HCT116 (cell line): ENCODE measurements at regions not wholly inside any gene's neighbourhood (a gene's known extent, or its start where the extent isn't known, plus 50 kb on each side); places are given as distances from the start of the nearest gene placed in this dataset.

ENCODE experiments used
- ATAC-seq: fragments of 200-7000 bp; cut with Tn5 transposase; 2 replicates; pipeline ENCODE4 v1.9.1; 2020; ENCODE audit warnings: mild to moderate bottlenecking, moderate library complexity
- BruUV-seq: library from RNA; stranded (reverse); fragments of 400-500 nt; replicated peaks from 2 replicates; lab custom pipeline; 2021; lab: Mats Ljungman, UMichigan
- CTCF ChIA-PET: fragments of 300-600 bp; sonication (Branson Sonifier 250); formaldehyde crosslinking; loops from one replicate; lab custom pipeline; 2021; ENCODE audit warnings: antibody characterized with exemption; lab: Charles Lee
- POLR2A ChIA-PET: fragments of 300-600, 350-600 bp; sonication (Branson Sonifier 250); formaldehyde crosslinking; loops from one replicate; lab custom pipeline; 2021; ENCODE audit warnings: antibody characterized with exemption; lab: Charles Lee
- RAD21 ChIA-PET, 2 experiments: fragments of 300-600 bp; sonication (Branson Sonifier 250); formaldehyde crosslinking; loops; one replicate each; lab custom pipeline; 2023; ENCODE audit warnings: low total read pairs in 2 of 2; ENCODE audit not compliant: uncharacterized antibody in 2 of 2, unreplicated experiment in 2 of 2, low non-redundant PET in 1 of 2; lab: Charles Lee
- DNase-seq: peaks from one replicate; pipeline ENCODE4 v3.0.0-alpha.2; 2010; ENCODE audit warnings: low read depth, low spot score
- H2AFZ ChIP-seq: fragments of 200-600 bp; shearing (Covaris generic), sonication (generic); 2 replicates; pipeline ENCODE4 v1.6.1; 2017; ENCODE audit warnings: low read depth, mixed run types, mixed read lengths, antibody characterized with exemption, low read length; ENCODE audit not compliant: poor library complexity, severe bottlenecking
- H3K27ac ChIP-seq: 2 replicates; pipeline ENCODE4 v1.5.1; 2012; ENCODE audit warnings: low read depth, low read length
- H3K27me3 ChIP-seq: fragments of 200-600 bp; sonication (generic); 2 replicates; pipeline ENCODE4 v1.6.1; 2016; ENCODE audit warnings: mixed run types, low read length, mixed read lengths; ENCODE audit not compliant: insufficient read depth
- H3K36me3 ChIP-seq, 2 experiments: fragments of 200-500 bp in 1 of 2; fragments of 200-600 bp in 1 of 2; sonication (Bioruptor generic) in 1 of 2; sonication (generic) in 1 of 2; 2 replicates each; pipeline versions ENCODE4 v1.5.1 to v1.6.1; 2014 to 2016; ENCODE audit warnings: low read length in 2 of 2, inconsistent platforms in 1 of 2, mixed read lengths in 1 of 2, mixed run types in 1 of 2; ENCODE audit not compliant: insufficient read depth in 2 of 2, control insufficient read depth in 1 of 2
- H3K4me1 ChIP-seq, 2 experiments: fragments of 200-600 bp in 1 of 2; sonication (generic) in 1 of 2; 2 replicates each; pipeline versions ENCODE4 v1.5.1 to v1.6.1; 2012 to 2017; ENCODE audit warnings: low read length in 2 of 2, inconsistent platforms in 1 of 2, mild to moderate bottlenecking in 1 of 2, mixed read lengths in 1 of 2, mixed run types in 1 of 2, moderate library complexity in 1 of 2; ENCODE audit not compliant: insufficient read depth in 2 of 2, control insufficient read depth in 1 of 2
- H3K4me2 ChIP-seq: fragments of 200-600 bp; sonication (generic); 2 replicates; pipeline ENCODE4 v1.6.1; 2017; ENCODE audit warnings: mixed run types, low read length, mixed read lengths
- H3K4me3 ChIP-seq, 2 experiments: fragments of 200-600 bp in 1 of 2; sonication (generic) in 1 of 2; replicated peaks in 1 of 2; 2 replicates each; pipeline ENCODE4 v1.5.1; 2011 to 2016; ENCODE audit warnings: low read length in 2 of 2, control low read depth in 1 of 2, low read depth in 1 of 2, mild to moderate bottlenecking in 1 of 2, mixed read lengths in 1 of 2, mixed run types in 1 of 2
- H3K79me2 ChIP-seq: fragments of 200-600 bp; sonication (generic); 2 replicates; pipeline ENCODE4 v1.6.1; 2017; ENCODE audit warnings: mild to moderate bottlenecking, mixed run types, low read length, moderate library complexity, mixed read lengths; ENCODE audit not compliant: insufficient read depth
- H3K9ac ChIP-seq: fragments of 200-600 bp; sonication (generic); 2 replicates; pipeline ENCODE4 v1.6.1; 2016; ENCODE audit warnings: low read length, mixed read lengths
- H3K9me2 ChIP-seq: fragments of 200-600 bp; sonication (generic), shearing (Covaris generic); 2 replicates; pipeline ENCODE4 v1.6.1; 2017; ENCODE audit warnings: mixed run types, mild to moderate bottlenecking, moderate library complexity; ENCODE audit not compliant: insufficient read depth
- H3K9me3 ChIP-seq, 2 experiments: fragments of 200-500 bp in 1 of 2; fragments of 200-600 bp in 1 of 2; sonication (Bioruptor generic) in 1 of 2; sonication (generic) in 1 of 2; 2 replicates each; pipeline ENCODE4 v1.6.1; 2014 to 2017; ENCODE audit warnings: low read length in 2 of 2, mixed read lengths in 2 of 2, inconsistent platforms in 1 of 2, low read depth in 1 of 2, mild to moderate bottlenecking in 1 of 2, mixed run types in 1 of 2, moderate library complexity in 1 of 2; ENCODE audit not compliant: control insufficient read depth in 1 of 2, insufficient read depth in 1 of 2
- H4K20me1 ChIP-seq: fragments of 200-600 bp; sonication (generic), shearing (Covaris generic); 2 replicates; pipeline ENCODE4 v1.6.1; 2017; ENCODE audit warnings: mixed run types, mild to moderate bottlenecking, moderate library complexity; ENCODE audit not compliant: insufficient read depth
- CBX3 ChIP-seq: IDR thresholded peaks from 2 replicates; pipeline ENCODE4 v1.6.1; 2012; ENCODE audit warnings: low read depth
- CEBPB ChIP-seq: IDR thresholded peaks from 2 replicates; pipeline ENCODE4 v1.6.1; 2012; ENCODE audit warnings: low read depth
- EGR1 ChIP-seq: IDR thresholded peaks from 2 replicates; pipeline ENCODE4 v1.6.1; 2012; ENCODE audit warnings: low read depth
- EZH2 ChIP-seq: fragments of 200-600 bp; sonication (generic); IDR thresholded peaks from 2 replicates; pipeline ENCODE4 v1.6.1; 2017; ENCODE audit warnings: antibody characterized with exemption, mixed run types
- JUND ChIP-seq: IDR thresholded peaks from 2 replicates; pipeline ENCODE4 v1.6.1; 2012
- POLR2A ChIP-seq: IDR thresholded peaks from 2 replicates; pipeline ENCODE4 v1.7.0; 2011; ENCODE audit warnings: borderline replicate concordance; ENCODE audit not compliant: insufficient read depth, insufficient read length; ENCODE audit errors: extremely low read depth
- POLR2AphosphoS5 ChIP-seq: IDR thresholded peaks from 2 replicates; pipeline ENCODE4 v1.6.1; 2011; ENCODE audit warnings: mild to moderate bottlenecking, low read depth, low read length, moderate library complexity
- SIN3A ChIP-seq: IDR thresholded peaks from 2 replicates; pipeline ENCODE4 v1.6.1; 2012; ENCODE audit warnings: low read depth
- SP1 ChIP-seq: IDR thresholded peaks from 2 replicates; pipeline ENCODE4 v1.6.1; 2012; ENCODE audit warnings: low read depth
- TCF7L2 ChIP-seq: IDR thresholded peaks from 2 replicates; pipeline ENCODE4 v1.7.0; 2011; ENCODE audit warnings: borderline replicate concordance, inconsistent platforms; ENCODE audit not compliant: insufficient read depth, insufficient read length; ENCODE audit errors: extremely low read depth
- ZFX ChIP-seq: fragments of 450-650 bp; IDR thresholded peaks from 2 replicates; pipeline ENCODE4 v1.6.1; 2017
- ZNF274 ChIP-seq: fragments of 200-500 bp; sonication (Bioruptor generic); IDR thresholded peaks from 2 replicates; pipeline ENCODE4 v1.6.1; 2014; ENCODE audit warnings: mild to moderate bottlenecking, low read depth, low read length, inconsistent platforms
- intact Hi-C: fragments of 100-400 bp; cut with micrococcal nuclease; formaldehyde crosslinking; loops from 2 replicates; pipeline ENCODE4 v1.10.0; 2022
- TF ChIP-seq, protein P1 (sequence below): IDR thresholded peaks from 2 replicates; pipeline ENCODE4 v1.6.1; 2011; ENCODE audit warnings: mild to moderate bottlenecking, low read length, moderate library complexity; ENCODE audit not compliant: insufficient replicate concordance; ENCODE audit errors: extremely low read depth

DNA sequence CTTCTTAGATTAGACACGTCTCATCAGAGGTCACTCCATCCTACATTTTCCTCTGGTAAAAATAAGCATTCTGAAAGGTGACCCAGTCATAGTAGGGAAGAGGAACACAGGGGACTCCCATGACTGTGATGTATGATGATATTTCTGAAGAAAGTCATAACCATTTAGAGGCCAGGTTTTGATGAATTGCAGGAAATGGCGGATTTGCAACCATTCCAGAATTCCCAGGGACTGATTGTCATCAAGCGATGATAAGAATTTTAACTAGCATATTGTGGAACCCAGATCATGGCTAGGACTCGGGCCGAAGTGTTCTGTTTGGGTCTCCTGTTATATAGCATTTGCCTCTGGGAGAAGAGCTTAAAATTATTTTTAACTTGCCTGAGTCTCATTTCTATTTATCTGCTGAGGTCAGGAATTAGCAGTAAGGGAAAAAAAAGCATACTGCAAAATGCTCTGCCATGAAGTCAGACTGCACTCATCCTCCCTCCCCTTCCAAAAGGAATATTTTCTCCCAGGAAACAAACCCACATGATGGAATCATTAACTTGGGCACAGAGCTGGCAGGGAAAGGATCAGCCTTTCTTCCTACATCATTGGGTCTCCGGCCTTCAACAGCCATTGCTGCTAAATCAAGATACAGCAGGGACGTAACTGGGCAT is 286.7 kb downstream of the HLX start:
- intact Hi-C loops: no loop called here

More for the DNA sequence above, 286.7 kb downstream of the HLX start:
- DNase-seq (no peak), ATAC-seq (no peak)
- H3K9me3 ChIP-seq: no peaks in the 10 kb centered on the region
- H3K4me2 ChIP-seq: no peak overlapping the region
- BruUV-seq: no TSS peak
- H3K4me1 ChIP-seq: no peaks in the 10 kb centered on the region
- RAD21 ChIA-PET: no interaction called here
- no peaks in the 10 kb centered on the region for H3K36me3 ChIP-seq
- no peak overlapping the region for H3K4me3 ChIP-seq
- CTCF ChIA-PET: no interaction called here
- no peaks in the 10 kb centered on the region for H3K79me2 ChIP-seq
- no peak overlapping the region for H3K9ac ChIP-seq
- no peaks in the 10 kb centered on the region for H3K27me3 ChIP-seq
- no peaks in the 10 kb centered on the region for H3K9me2 ChIP-seq
- TF ChIP-seq EZH2: no peak
- no peak for TF ChIP-seq ZFX
- no peak for TF ChIP-seq SP1
- TF ChIP-seq, protein P1, sequence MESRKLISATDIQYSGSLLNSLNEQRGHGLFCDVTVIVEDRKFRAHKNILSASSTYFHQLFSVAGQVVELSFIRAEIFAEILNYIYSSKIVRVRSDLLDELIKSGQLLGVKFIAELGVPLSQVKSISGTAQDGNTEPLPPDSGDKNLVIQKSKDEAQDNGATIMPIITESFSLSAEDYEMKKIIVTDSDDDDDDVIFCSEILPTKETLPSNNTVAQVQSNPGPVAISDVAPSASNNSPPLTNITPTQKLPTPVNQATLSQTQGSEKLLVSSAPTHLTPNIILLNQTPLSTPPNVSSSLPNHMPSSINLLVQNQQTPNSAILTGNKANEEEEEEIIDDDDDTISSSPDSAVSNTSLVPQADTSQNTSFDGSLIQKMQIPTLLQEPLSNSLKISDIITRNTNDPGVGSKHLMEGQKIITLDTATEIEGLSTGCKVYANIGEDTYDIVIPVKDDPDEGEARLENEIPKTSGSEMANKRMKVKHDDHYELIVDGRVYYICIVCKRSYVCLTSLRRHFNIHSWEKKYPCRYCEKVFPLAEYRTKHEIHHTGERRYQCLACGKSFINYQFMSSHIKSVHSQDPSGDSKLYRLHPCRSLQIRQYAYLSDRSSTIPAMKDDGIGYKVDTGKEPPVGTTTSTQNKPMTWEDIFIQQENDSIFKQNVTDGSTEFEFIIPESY: no peak
- TF ChIP-seq TCF7L2: no peak
- no peak for TF ChIP-seq CEBPB
- no peak for TF ChIP-seq JUND
- no peak for TF ChIP-seq ZNF274
- TF ChIP-seq EGR1: no peak
- TF ChIP-seq POLR2A: no peak
- TF ChIP-seq POLR2AphosphoS5: no peak
- no peak for TF ChIP-seq CBX3
- TF ChIP-seq SIN3A: no peak
- POLR2A ChIA-PET: no interaction called here
- H2AFZ ChIP-seq: no peak overlapping the region
- no peak overlapping the region for H3K27ac ChIP-seq
- no peaks in the 10 kb centered on the region for H4K20me1 ChIP-seq
